Esophagus mucosa (tissue), 1 donor: ENCODE measurements at regions not wholly inside any gene's neighbourhood (a gene's known extent, or its start where the extent isn't known, plus 50 kb on each side); places are given as distances from the start of the nearest gene placed in this dataset.
"Not testable (repeated sequence)": the region's sequence is repeated elsewhere in the genome, so short reads cannot be mapped to it uniquely, and the experiment has no call there.

Experiments used
- ATAC-seq: fragments of 200-7000 bp; cut with Tn5 transposase; one replicate; pipeline ENCODE4 v1.9.1; 2020
- donor health status: DM: yes; HTN: yes; CAD: no.

DNA sequence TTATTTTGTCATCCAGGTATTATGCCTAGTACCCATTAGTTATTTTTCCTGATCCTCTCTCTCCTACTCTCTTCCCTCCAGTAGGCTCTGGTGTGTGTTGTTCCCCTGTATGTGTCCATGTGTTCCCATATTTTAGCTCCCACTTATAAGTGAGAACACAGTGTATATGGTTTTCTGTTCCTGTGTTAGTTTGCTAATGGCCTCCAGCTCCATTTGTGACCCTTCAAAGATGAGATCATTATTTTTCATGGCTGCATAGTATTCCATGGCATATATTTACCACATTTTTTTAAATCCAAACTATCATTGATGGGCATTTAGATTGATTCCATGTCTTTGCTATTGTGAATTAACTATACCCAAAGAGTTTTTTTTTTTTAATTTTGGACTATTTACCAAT is 1675.7 kb upstream of the B3GALT2 start:
- ATAC-seq = no peak

- ATAC-seq = no peak
Observed at GRCh38 chr1:194860248-194861201, 1674.1 kb upstream of the B3GALT2 start.

DNA sequence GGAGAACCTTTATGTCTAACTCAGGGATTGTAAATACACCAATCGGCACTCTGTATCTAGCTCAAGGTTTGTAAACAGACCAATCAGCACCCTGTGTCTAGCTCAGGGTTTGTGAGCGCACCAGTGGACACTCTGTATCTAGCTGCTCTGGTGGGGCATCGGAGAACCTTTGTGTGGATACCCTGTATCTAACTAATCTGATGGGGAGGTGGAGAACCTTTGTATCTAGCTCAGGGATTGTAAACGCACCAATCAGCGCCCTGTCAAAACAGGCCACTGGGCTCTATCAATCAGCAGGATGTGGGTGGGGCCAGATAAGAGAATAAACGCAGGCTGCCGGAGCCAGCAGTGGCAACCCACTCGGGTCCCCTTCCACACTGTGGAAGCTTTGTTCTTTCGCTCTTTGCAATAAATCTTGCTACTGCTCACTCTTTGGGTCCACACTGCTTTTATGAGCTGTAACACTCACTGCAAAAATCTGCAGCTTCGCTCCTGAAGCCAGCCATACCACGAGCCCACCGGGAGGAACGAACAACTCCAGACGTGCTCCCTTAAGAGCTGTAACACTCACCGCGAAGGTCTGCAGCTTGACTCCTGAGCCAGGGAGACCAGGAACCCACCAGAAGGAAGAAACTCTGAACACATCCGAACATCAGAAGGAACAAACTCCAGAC is 1673.2 kb upstream of the B3GALT2 start:
- ATAC-seq = not testable (repeated sequence)

GRCh38 chr1:194858811-194859480 is 1672.5 kb upstream of the B3GALT2 start:
- not testable (repeated sequence) for ATAC-seq

- no peak for ATAC-seq
Observed at GRCh38 chr1:194857413-194857812, 1671.0 kb upstream of the B3GALT2 start.

DNA sequence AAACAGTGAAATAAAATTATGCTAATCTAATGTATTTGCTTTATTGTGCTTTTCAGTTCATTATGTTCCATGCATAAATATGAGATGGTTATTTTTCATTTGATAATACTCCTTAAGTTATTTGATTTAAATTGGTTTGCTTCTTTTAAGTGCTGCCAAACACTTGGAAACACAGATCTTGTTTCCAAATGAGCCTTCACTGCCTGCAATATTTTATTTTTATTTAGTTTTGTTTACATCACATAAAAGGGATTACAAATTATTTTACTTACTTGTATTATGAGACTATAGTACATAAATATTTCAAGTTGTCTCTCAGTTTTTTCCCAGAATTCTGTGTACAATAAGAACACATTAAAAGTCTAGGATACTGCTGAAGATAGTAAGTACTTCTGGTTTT is 1662.4 kb upstream of the B3GALT2 start:
- no peak for ATAC-seq

DNA sequence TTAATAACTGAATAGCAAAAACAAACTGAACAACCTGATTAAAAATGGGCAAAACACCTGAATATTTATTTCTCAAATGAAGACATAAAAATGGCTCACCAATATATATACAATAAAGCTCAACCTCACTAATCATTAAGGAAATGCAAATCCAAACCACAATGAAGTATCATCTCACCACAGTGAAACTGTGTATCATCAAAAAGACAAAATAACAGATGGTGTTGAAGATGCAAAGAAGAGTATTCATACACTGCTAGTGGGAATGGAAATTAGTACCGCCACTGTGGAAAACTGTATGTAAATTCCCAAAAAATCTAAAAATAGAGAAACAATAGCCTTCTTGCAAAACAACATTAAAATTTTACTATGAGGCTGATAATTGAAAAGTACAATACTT is 1660.1 kb upstream of the B3GALT2 start:
- no peak for ATAC-seq

- ATAC-seq = no peak
Observed at GRCh38 chr1:194843077-194843476, 1656.7 kb upstream of the B3GALT2 start.

- ATAC-seq = no peak
Observed at GRCh38 chr1:194833111-194833510, 1646.7 kb upstream of the B3GALT2 start.

DNA sequence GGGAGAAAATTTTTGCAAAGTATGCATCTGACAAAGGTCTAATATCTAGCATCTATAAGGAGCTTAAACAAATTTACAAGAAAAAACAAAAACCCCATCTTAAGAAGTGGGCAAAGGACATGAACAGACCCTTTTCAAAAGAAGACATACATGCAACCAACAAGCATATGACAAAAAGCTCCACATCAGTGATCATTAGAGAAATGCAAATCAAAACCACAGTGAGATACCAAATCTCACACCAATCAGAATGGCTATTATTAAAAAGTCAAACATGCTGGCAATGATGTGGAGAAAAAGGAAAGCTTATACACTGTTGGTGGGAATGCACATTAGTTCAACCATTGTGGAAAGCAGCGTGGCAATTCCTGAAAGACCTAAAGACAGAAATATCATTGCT is 1645.2 kb upstream of the B3GALT2 start:
- ATAC-seq = not testable (repeated sequence)

DNA sequence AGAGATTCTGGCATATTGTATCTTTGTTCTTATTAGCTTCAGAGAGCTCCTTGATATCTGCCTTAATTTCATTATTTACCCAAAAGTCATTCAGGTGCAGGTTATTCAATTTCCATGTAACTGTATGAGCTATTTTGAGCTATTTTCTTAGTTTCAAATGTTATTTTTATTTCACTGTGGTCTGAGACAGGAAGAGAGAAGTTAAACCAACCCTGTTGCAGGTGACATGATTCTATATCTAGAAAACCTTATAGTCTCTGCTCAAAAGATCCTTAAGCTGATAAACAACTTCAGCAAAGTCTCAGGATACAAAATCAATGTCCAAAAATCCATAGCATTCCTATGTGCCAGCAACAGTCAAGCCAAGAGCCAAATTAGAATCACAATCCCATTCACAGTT is 1644.0 kb upstream of the B3GALT2 start:
- ATAC-seq = no peak

DNA sequence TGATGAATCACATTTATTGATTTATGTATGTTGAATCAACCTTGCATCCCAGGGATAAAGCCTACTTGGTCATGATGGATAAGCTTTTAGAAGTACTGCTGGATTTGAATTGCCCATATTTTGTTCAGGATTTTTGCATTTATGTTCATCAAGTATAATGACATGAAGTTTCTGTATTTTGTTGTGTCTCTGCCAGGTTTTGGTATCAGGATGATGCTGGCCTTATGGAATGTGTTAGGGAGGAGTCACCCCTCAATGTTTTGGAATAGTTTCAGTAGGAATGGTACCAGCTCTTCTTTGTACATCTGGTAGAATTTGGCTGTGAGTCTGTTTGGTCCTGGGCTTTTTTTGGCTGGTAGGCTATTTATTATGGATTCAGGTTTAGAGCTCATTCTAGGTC is 1643.1 kb upstream of the B3GALT2 start:
- ATAC-seq = no peak

GRCh38 chr1:194825382-194825781 is 1639.0 kb upstream of the B3GALT2 start:
- ATAC-seq = no peak

DNA sequence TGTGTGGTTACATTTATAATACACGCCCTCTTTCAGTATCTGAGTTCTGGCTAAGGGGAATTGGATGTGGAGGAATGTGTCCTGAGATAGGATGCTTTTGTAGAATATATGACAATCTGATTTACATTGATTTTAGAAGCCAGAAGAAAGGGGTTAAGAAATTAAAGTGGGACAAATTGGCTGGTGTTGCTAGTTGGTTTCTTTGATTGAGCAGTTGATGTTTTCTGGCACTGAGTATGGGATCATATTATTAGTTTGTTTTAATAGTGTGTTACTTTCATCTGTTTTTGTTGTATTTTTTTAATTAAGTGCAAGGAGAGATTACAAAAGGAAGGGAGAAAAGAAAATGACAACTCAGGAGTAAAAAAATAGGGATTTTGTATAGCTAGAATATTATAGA is 1634.7 kb upstream of the B3GALT2 start:
- no peak for ATAC-seq

- ATAC-seq = no peak
Observed at GRCh38 chr1:194818674-194819073, 1632.3 kb upstream of the B3GALT2 start.

GRCh38 chr1:194816859-194817258 is 1630.4 kb upstream of the B3GALT2 start:
- ATAC-seq = no peak

DNA sequence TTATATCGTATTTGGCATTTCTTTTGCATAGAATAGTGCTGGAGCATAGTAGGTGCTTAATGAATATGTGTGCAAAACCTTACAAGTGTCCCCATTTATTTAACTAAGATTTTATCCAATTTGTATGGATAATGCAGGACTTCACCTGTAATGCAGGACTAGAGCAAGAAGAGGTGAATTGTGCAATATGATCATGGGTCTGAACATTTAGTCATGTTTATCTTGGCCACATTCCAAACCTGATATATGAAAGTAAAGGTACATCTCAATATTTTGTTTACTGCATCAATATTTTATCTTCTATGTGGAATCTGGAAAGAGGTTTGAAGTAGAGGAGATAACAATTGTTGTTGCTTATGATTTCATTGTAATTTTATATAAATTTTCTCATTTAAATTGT is 1626.7 kb upstream of the B3GALT2 start:
- no peak for ATAC-seq

- no peak for ATAC-seq
Observed at GRCh38 chr1:194809665-194810064, 1623.3 kb upstream of the B3GALT2 start.

DNA sequence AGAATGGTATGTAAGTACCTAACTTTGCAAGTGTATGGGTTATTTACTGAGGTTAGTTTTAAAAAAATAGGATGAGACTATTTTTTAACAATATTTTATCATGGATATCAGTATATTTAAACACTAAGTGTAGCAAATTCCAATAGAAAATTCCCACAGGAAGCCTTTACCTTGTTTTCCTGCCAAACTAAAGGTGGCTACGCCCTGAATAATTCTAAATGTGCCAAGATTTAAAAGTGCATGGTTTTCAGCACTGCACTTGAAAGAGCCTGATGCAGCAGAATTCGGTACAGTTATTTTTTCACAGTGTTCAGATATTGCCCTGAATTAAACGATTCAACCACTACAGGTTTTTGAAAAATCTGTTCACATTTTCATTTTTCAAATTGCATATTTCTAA is 1622.8 kb upstream of the B3GALT2 start:
- ATAC-seq = no peak

DNA sequence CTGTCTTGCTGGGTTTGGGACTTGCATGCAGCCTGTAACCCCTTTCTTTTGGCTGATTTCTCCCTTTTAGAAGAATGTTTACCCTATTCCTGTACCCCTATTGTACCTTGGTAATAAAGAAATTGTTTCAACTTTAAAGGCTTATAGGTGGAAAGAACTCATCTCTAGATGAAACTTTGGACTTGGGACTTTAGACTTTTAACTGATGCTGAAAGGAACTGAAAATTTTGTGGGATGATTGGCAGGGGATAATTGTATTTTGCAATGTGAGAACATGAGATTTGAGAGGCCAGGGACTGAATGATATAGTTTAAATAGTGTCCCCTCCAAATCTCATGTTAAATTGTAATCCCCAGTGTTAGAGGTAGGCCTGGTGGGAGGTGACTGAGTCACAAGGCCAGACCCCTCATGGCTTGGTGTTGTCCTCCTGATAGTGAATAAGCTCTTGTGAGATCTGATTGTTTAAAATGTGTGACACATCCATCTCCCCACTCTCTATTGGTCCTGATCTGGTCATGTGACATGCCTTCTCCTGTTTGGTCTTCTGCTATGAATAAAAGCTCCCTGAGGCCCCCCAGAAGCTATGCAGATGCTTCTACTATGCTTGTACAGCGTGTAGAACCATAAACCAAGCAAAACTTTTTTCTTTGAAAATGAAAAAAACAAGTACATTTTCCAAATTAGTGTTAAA is 1621.3 kb upstream of the B3GALT2 start:
- no peak for ATAC-seq

DNA sequence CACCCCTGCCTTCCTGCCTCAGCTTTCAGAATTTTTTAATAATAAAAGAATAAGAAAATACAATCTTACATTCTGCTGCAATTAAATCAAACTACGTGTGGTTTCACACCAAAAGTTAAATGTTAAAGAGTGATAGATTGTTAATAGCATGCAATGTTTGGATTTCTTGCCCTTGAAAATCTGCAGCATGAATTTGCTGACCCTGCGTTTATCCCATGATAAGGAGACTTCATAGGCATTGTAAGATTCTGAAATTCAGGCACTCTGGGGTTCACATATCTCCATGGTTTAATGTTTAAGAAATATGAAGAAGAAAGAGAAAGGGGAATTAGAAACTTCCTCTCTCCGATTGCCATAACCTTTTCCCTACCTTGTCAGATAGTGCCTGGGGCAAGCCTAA is 1616.2 kb upstream of the B3GALT2 start:
- ATAC-seq = no peak

DNA sequence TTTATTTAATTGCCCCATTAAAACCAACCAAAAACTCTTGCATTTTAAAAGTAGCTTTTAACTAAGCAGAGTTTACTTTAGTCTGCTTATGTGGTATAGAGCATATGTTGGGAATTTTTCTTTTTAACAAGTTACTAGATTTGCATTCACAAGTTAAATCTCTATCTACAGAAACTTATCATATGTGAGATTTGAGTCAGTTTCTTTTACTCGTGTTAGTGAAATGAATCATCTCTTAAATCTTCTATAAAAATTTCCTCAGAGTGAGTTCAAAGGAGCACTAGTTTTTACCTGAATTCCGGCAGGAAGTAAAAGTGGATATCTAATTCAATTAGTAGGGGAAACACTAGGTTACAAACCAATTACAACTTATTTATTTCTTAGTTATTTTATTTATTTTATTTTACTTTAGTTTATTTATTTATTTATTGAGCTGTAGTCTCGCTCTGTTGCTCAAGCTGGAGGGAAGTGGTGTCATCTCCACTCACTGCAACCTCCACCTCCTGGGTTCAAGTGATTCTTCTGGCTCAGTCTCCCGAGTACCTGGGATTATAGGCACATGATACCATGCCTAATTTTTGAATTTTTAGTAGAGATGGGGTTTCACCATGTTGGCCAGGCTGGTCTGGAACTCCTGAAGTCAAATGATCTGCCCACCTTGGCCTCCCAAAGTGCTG is 1609.6 kb upstream of the B3GALT2 start:
- ATAC-seq = no peak
